IPS-20b (cell line): ENCODE measurements at regions not wholly inside any gene's neighbourhood (a gene's known extent, or its start where the extent isn't known, plus 50 kb on each side); places are given as distances from the start of the nearest gene placed in this dataset.

Experiments used
- H3K27ac ChIP-seq: one replicate; pipeline ENCODE4 v1.5.1; 2013; ENCODE audit warnings: low read length
- H3K27me3 ChIP-seq: 2 replicates; pipeline ENCODE4 v1.6.1; 2013; ENCODE audit warnings: mild to moderate bottlenecking, low read length, inconsistent platforms; ENCODE audit not compliant: insufficient read depth
- H3K36me3 ChIP-seq: 2 replicates; pipeline ENCODE4 v1.6.1; 2013; ENCODE audit warnings: low read depth, mild to moderate bottlenecking, inconsistent platforms, low read length, moderate library complexity; ENCODE audit not compliant: insufficient read depth
- H3K4me1 ChIP-seq: 2 replicates; pipeline ENCODE4 v1.6.1; 2013; ENCODE audit warnings: mild to moderate bottlenecking, control low read depth, inconsistent platforms, low read length, moderate library complexity; ENCODE audit not compliant: insufficient read depth
- H3K4me3 ChIP-seq: 2 replicates; pipeline ENCODE4 v1.5.1; 2013; ENCODE audit warnings: mild to moderate bottlenecking, low read length, inconsistent platforms
- H3K9ac ChIP-seq: 2 replicates; pipeline ENCODE4 v1.6.1; 2013; ENCODE audit warnings: low read depth, mild to moderate bottlenecking, inconsistent platforms, low read length, moderate library complexity
- H3K9me3 ChIP-seq: 2 replicates; pipeline ENCODE4 v1.6.1; 2013; ENCODE audit warnings: mild to moderate bottlenecking, low read depth, low read length, inconsistent platforms; ENCODE audit not compliant: insufficient read depth

DNA sequence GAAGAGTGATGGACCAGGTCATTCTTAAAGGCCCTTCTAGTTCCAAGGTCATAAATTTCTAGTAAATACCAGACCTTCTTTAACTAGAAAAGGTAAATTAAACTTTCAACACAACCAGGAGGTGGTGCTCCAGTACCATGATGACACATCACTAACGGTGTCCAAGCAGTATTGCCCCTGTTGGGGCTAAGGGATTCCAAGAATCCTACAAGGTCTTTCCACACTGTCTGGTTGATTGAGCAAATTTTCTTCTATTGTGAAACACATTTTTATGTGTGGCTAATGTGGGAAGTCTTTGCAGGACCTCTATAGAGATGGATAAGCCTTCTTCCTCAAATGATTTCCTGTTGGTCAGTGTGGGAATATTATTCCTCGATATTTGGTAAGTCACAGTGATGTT is 459.6 kb upstream of the PAPPA start:
- H3K9ac ChIP-seq: no peak overlapping the region
- no peak overlapping the region for H3K4me3 ChIP-seq
- H3K27ac ChIP-seq: no peak overlapping the region
- H3K4me1 ChIP-seq: no peaks in the 10 kb centered on the region
- no peaks in the 10 kb centered on the region for H3K36me3 ChIP-seq
- no peaks in the 10 kb centered on the region for H3K9me3 ChIP-seq
- H3K27me3 ChIP-seq: no peaks in the 10 kb centered on the region

DNA sequence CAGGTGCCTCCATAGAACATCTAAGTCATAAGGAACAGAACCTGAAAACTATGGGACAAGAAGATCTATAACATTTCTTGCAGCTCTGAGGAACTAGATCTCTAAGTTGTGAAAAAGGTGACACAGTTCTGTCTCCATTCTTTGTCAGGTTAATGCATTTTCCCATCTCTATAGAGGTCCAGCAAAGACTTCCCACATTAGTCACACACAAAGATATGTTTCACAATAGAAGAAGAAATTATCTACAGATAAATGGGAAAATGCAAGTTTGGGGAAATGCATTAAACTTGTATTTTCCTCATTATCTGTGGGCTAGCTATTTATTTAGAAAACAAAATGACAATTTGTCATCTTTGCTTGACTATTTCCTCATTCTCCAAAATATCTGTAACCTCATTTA is 458.6 kb upstream of the PAPPA start:
- no peak overlapping the region for H3K27ac ChIP-seq

DNA sequence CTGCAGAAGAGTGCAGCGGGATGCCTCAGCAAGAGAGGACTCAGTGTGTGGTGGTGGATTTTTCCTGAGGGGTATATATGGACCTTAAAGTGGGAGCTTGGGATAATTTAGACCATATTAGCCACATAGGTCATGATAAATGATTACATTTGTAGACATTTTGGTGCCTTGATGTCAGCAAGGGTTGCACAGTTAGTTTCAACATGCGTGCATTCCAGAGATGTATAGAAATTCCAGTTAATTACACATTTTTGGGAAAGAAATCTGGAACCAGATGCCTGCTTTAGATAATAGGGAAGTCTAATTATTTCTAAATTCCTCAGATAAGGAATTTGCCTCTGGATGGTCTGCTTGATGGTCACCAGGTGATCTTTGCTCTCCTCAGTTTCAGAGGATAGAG is 440.6 kb upstream of the PAPPA start:
- H3K36me3 ChIP-seq: no peaks in the 10 kb centered on the region
- no peaks in the 10 kb centered on the region for H3K4me1 ChIP-seq
- H3K27me3 ChIP-seq: no peaks in the 10 kb centered on the region
- H3K27ac ChIP-seq: no peak overlapping the region
- no peaks in the 10 kb centered on the region for H3K9me3 ChIP-seq
- H3K4me3 ChIP-seq: no peak overlapping the region
- no peak overlapping the region for H3K9ac ChIP-seq

More for the DNA sequence above, 458.6 kb upstream of the PAPPA start:
- H3K27me3 ChIP-seq: no peaks in the 10 kb centered on the region
- no peaks in the 10 kb centered on the region for H3K4me1 ChIP-seq
- H3K36me3 ChIP-seq: no peaks in the 10 kb centered on the region
- no peak overlapping the region for H3K9ac ChIP-seq
- no peak overlapping the region for H3K4me3 ChIP-seq
- no peaks in the 10 kb centered on the region for H3K9me3 ChIP-seq

DNA sequence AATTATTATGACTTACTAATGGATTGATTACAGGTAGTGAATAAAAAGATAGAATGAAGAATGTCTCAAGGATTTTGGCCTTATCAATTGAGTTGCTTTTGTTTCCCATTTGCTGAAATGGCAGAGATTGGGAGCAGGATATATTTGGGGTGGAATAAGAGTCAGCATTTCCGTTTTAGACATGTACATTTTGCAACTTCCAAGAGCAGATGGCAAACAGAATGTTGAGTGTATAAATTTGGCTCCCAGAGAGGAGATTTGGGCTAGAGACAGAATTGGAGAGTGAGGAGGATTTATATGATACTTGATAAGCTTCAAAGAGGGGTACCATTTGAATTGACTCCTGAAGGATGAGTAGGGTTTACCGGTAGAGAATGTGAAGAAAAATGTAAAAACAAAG is 437.9 kb upstream of the PAPPA start:
- no peak overlapping the region for H3K27ac ChIP-seq
- H3K9me3 ChIP-seq: no peaks in the 10 kb centered on the region
- H3K36me3 ChIP-seq: no peaks in the 10 kb centered on the region
- no peaks in the 10 kb centered on the region for H3K27me3 ChIP-seq
- H3K9ac ChIP-seq: no peak overlapping the region
- H3K4me3 ChIP-seq: no peak overlapping the region
- no peaks in the 10 kb centered on the region for H3K4me1 ChIP-seq

DNA sequence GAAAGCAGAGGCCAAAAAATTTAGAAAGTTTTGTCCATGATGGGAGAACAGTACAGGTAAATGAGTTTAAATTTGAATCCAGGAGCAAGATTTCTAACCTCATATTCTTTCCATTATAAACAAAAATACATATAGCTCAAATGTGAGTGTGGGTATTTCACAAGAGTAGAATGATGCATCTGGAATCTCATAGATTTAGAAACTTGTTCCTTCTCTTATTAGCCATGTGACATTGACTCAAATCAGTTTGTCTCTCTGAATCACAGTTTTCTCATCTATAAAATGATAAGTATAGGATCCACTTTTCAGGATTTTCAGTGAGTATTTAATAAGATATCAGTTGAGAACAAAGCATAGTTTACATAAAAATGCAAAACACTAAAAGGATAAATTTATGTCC is 436.3 kb upstream of the PAPPA start:
- Histone ChIP-seq H3K9me3 (no peaks in the 10 kb centered on the region), H3K4me3 (no peak overlapping the region), H3K36me3 (no peaks in the 10 kb centered on the region), H3K27me3 (no peaks in the 10 kb centered on the region), H3K27ac (no peak overlapping the region), H3K4me1 (no peaks in the 10 kb centered on the region), H3K9ac (no peak overlapping the region)

DNA sequence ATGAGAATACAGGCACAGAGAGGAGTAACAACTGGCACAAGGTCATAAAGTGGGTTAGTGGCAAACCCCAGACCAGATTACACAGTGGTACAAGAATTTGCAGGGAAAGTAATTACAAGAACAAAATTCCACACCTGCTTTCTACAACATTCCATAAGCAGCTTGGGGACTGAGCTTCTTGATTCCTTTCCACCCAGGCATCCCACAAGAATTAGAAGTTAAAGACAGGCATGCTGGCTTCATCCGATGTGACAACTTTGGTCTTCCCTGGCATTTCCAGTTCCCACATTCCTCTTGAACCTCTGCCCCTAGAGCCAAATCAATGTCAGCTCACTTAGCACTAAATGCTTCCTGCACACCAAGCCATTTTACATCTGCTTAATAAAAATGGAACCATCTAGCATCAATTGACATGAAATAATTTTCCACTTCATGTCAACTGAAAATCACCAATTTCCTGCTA is 435.8 kb upstream of the PAPPA start:
- Histone ChIP-seq H3K9ac (no peak overlapping the region), H3K27ac (no peak overlapping the region)

DNA sequence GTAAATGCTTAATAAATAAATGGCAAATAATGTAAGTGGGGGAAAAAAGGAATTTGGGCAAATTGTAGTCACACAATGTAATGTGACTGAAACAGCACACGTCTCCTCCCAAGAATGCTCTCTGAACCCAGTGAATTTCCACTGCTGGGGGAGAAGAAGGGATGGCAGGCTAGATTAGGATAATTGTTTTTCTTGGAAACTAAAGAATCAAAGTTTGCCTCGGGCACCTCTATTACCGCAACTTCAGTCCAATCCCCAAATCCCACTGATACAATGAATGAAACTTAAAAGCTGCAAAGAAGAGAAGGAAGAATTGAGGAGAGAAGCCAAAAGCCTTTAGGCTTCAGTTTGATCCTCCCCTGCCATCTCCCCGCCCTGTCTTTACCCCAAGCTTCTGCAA is 423.2 kb upstream of the PAPPA start:
- peaks cover 5% of the 10 kb centered on the region; the same call in 1 of the 2 replicates for H3K9me3 ChIP-seq
- H3K4me3 ChIP-seq: no peak overlapping the region
- H3K4me1 ChIP-seq: peaks cover 9% of the 10 kb centered on the region
- no peaks in the 10 kb centered on the region for H3K36me3 ChIP-seq
- H3K27ac ChIP-seq: no peak overlapping the region
- H3K27me3 ChIP-seq: no peaks in the 10 kb centered on the region
- H3K9ac ChIP-seq: no peak overlapping the region

More for the DNA sequence above, 435.8 kb upstream of the PAPPA start:
- Histone ChIP-seq H3K27me3 (no peaks in the 10 kb centered on the region), H3K9me3 (no peaks in the 10 kb centered on the region), H3K36me3 (no peaks in the 10 kb centered on the region), H3K4me3 (no peak overlapping the region), H3K4me1 (no peaks in the 10 kb centered on the region)

DNA sequence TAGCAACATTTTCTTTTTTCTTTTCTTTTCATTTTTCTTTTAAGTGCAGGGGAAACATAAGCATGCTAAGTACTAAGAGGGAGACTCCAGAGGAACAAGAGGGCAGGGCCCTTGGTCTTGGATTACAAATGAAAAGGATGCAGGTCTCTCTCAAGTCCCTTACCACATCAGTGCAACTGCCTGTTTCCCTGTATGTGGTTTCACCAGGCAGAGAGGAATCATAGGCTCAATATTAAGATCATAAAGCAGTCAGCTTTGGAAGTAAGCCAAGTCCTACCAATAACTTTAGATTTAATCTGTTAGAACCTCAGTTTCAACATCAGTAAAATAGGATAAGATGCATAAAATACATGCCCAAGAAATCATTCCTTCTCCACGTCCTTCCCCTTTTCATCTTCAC is 422.7 kb upstream of the PAPPA start:
- Histone ChIP-seq H3K4me3 (no peak overlapping the region), H3K4me1 (peaks cover 9% of the 10 kb centered on the region), H3K9me3 (peaks cover 5% of the 10 kb centered on the region; the same call in 1 of the 2 replicates), H3K27me3 (no peaks in the 10 kb centered on the region), H3K36me3 (no peaks in the 10 kb centered on the region), H3K9ac (no peak overlapping the region), H3K27ac (no peak overlapping the region)

DNA sequence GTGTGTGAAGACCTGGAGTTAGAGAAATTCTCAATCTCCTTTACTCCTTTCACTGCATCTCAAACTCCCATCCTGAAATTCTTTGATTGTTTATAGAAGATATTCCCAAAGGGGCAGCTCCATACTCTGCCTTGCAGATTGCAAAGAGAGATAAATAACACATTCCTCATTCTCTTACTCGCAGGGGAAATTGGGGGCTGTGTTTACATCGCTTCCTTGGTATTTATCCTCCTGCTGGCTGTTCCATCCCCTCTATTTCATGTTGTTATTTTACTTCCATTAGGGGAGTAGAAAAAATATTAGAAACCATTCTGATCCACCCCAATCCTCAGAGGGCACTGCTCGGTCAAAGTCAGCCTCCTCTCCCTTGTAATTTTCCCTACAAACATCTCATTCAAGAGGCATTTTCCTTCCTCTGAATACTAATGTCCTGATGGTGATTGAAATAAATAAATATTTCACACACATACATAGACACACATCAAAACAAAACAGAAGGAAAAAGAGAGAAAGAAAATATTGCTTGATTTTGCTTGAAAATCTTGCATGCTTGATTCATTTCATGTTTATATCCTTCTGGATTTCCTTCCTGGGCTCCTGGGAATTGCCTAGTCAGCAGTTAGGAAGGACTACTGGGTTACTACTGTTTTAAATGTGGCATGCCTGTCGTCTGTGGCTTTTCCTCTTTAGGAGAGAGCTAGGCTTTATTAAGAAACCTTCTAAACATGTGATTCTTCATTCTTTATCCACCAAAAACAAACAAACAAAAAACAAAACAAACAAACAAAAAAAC is 420.1 kb upstream of the PAPPA start:
- no peak overlapping the region for H3K4me3 ChIP-seq
- H3K9me3 ChIP-seq: peaks cover 4% of the 10 kb centered on the region; the same call in 1 of the 2 replicates
- H3K4me1 ChIP-seq: peaks cover 9% of the 10 kb centered on the region
- no peaks in the 10 kb centered on the region for H3K27me3 ChIP-seq
- H3K36me3 ChIP-seq: no peaks in the 10 kb centered on the region
- no peak overlapping the region for H3K27ac ChIP-seq
- H3K9ac ChIP-seq: no peak overlapping the region

DNA sequence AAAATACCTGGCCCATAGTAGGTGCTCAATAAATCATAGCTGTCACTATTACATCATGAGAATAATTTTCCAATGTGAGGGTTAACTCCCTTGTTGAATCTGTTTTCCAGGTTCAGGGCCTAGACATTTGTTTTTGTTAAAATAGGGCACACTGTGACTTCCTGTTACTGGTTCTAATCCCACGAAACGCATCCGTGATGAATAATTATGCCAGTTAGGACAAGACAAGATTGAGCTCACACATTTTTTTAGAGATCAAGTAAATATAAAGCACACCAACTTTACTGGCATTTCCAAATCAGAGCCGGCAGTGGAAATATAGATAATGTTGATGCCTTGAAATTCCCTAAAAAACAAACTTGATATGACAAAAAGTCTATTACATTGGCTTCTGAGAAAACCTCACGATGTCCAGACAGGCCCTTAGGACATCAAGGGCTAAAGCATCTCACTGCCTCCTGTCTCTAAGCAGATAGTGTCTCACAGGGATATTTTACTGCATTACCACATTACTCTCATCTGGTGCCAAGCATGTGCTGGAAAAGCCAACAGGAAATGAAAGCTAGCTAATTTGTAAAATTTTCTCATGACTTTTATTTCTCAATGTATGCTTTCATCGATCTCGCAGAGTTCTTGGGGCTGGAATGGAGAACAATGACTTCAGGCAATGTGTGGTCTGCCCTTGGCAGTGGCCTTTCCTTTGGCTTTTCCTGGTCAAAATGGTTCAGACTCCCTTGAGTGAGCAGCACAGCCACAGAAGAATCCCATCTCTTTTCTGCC is 414.3 kb upstream of the PAPPA start:
- H3K4me3 ChIP-seq: no peak overlapping the region
- H3K36me3 ChIP-seq: no peaks in the 10 kb centered on the region
- H3K27ac ChIP-seq: no peak overlapping the region
- no peaks in the 10 kb centered on the region for H3K27me3 ChIP-seq
- H3K9ac ChIP-seq: no peak overlapping the region
- H3K4me1 ChIP-seq: no peaks in the 10 kb centered on the region
- no peaks in the 10 kb centered on the region for H3K9me3 ChIP-seq

DNA sequence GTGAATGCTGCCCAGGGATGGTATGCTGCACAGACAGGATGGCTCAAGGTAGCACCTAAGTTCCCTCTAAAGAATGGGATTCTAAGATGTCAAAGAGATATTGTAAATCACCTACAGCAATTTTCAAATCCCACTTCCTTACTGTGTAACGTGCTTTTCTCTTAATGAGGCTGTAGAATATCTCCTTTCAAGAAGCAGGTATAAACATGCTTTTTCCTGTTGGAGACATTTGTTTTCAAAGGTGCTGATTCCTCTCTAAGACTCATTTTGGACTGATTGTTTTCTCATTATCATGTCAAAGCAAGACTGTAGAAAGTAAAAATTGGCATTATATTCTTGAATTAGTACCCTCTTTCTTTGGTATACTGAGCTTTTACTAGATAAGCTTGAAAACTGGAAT is 412.6 kb upstream of the PAPPA start:
- Histone ChIP-seq H3K27ac (no peak overlapping the region), H3K4me3 (no peak overlapping the region), H3K36me3 (no peaks in the 10 kb centered on the region), H3K9ac (no peak overlapping the region), H3K9me3 (no peaks in the 10 kb centered on the region), H3K27me3 (no peaks in the 10 kb centered on the region), H3K4me1 (no peaks in the 10 kb centered on the region)
